ENCODE measurements at regions not wholly inside any gene's neighbourhood (a gene's known extent, or its start where the extent isn't known, plus 50 kb on each side); places are given as distances from the start of the nearest gene placed in this dataset.

DNA sequence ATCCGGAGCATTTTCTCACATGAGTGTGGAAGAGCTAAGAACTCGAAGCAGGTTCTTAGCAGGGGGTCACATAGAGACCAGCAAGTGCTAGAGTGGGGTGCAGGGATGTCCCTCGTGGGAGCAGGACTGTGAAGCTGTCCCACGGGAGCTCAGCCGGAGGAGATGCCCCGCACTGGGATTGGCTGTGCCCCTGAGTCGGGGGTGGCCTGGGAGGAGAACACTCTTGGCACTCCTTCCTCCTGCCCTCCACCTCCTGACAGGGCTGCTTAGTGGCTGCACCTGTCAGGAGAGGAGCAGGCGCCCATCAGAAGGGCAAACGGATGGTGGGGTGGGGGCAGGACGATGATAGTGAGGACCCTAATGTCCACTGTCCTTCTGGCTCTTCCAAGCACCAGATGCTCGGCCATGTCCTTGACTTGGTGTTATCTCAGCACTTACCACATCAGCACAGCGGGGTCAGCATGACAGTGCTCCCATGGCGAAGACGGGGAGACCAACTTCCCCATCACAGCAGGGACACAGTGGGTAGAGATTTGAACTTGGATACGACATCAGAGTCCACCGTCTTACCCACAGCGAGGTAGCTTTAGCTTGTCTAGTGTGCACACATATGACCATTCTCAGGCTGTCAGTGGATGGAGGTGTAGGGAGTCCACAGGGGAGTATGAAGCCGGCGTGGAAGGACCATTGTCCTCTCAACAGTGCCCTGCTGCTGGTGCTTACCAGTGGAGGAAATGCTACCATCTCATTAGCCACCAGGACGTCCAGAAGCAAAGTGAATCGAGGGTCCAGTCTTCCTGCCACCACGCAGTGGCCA is 142.5 kb upstream of the SHH start:
- TF ChIP-seq, protein P1, sequence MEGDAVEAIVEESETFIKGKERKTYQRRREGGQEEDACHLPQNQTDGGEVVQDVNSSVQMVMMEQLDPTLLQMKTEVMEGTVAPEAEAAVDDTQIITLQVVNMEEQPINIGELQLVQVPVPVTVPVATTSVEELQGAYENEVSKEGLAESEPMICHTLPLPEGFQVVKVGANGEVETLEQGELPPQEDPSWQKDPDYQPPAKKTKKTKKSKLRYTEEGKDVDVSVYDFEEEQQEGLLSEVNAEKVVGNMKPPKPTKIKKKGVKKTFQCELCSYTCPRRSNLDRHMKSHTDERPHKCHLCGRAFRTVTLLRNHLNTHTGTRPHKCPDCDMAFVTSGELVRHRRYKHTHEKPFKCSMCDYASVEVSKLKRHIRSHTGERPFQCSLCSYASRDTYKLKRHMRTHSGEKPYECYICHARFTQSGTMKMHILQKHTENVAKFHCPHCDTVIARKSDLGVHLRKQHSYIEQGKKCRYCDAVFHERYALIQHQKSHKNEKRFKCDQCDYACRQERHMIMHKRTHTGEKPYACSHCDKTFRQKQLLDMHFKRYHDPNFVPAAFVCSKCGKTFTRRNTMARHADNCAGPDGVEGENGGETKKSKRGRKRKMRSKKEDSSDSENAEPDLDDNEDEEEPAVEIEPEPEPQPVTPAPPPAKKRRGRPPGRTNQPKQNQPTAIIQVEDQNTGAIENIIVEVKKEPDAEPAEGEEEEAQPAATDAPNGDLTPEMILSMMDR (IDR thresholded peaks at IDR 0.05) = no peak
- TF ChIP-seq POLR2A (IDR thresholded peaks at IDR 0.05) = no peak
